Stimulated activated CD4-positive, alpha-beta T cell treated with anti-CD3 and anti-CD28 coated beads, Interleukin-1b, Interleukin-23, amount 100 ng/mL, for 4 hours (primary cell): ENCODE measurements at regions not wholly inside any gene's neighbourhood (a gene's known extent, or its start where the extent isn't known, plus 50 kb on each side); places are given as distances from the start of the nearest gene placed in this dataset.

Experiments used
- DNase-seq, 2 donors: peaks; one replicate each; pipeline ENCODE4 v3.0.0-alpha.2; 2020; ENCODE audit warnings: low read depth in 2 of 2

DNA sequence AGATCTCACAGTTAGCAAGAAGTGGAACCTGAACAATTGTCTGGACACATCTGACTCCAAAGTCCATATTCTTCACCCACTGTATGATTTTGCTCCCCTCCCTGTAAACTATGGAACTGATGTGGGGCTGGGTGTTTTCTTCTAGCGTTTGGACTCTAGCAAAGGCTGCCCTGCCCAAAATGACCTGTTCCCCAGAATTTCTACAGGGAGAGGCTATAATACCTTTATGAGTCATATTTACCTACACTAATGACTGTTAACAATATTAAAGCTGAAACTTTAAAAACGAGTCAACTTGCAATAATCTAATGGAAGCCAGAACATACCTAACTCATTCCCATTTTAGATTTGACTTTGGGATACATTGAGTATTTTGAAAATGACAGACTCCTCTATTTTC, 531.2 kb upstream of the CFAP20DC start:
- DNase-seq = no peak

DNA sequence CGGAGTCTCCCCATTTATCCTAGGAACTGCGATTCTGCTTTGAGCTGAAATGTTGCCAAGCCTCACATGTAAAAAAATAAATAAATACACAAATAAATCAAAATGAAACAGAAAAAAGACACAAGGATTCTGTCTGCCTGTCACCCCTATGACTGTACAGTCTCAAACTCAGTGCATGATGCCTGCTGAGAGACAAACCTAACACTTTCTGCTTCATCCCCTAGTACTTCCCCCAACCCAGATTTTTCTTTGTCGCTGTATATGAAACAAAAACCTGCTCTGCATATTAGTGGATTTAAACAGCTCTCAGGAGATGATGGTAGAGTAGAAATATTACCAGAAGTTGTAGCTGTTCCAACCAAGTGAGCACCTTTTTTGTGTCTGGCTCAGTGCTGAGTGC, 530.7 kb upstream of the CFAP20DC start:
- DNase-seq = no peak

- DNase-seq = no peak
These were observed 528.3 kb upstream of the CFAP20DC start for GRCh38 chr3:59578129-59578528.

- DNase-seq = no peak
These were observed 526.8 kb upstream of the CFAP20DC start for GRCh38 chr3:59576606-59577005.

- DNase-seq = peak; percentile 88 to 92
These were observed 525.5 kb upstream of the CFAP20DC start for GRCh38 chr3:59575113-59576001.

DNA sequence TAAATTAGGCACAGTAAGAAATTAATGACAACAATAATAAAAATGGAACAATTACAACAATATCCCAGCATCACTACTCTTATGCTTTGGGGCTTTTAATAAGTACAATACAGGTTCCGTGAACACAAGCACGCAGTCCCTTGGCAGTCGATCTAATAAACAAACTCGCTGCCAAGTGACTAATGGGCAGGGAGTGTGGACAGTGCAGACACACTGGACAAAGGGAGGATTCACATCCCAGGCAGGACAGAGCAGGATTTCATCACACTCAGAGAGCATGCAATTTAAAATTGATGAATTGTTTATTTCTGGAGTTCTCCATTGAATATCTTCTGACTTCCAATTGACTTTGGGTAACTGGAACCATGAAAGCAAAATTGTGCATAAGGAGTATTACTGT, 524.1 kb upstream of the CFAP20DC start:
- DNase-seq = no peak

- no peak for DNase-seq
These were observed 522.3 kb upstream of the CFAP20DC start for GRCh38 chr3:59572106-59572505.

DNA sequence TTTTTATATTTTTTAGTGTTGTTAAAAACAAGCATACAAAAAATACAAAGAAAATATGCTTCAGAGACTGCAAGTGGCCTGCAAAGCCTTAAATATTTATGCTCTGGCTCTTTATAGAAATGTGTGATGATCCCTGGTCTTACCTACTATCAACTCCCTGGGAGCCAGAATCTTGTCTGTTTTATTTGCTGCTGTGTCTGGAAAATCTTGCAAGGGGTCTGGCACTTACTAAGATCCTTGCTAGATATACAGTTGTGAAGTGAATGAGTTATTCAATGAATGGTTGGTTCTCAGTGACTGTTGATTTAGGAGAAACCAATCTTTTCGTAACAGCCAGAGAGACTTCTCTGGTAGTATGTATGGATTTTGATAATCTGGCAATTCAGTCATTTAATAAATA, 521.0 kb upstream of the CFAP20DC start:
- DNase-seq = no peak

DNA sequence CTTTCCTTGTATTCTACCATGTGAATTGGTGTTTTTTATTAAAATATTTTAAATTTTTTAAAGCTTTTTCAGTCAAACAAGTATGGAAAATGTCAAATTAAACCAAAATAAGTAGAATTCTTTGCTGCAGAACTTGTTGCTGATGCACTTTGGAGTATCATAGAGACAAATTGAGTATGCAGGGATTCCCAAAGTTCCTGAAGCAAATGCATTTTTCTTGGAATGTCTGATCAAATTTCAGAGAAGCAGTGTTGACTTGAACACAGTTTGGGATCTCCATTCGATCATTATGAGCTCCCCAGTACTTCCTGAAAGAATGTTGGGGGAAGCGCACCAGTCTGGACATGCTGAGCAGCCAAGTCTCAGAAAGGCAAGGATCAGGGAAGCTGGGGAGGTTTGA, 517.8 kb upstream of the CFAP20DC start:
- DNase-seq = no peak

DNA sequence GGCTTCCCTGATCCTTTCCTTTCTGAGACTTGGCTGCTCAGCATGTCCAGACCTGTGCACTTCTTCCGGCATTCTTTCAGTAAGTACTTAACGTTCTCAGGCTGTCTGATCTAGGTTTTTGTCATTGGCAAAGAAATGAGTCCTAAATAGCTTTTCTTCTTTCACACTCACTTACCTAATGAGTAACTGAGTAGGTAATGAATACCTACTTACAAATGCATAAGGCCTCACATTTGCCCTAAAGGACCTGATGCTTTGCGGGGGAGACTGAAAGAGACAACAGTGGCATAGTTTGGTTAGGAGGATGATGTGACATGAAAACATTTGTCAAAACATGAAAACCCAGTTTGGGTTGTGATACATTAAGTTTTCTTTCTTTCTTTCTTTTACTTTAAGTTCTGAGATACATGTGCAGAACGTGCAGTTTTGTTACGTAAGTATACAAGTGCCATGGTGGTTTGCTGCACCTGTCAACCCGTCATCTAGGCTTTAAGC, 516.7 kb upstream of the CFAP20DC start:
- no peak for DNase-seq

DNA sequence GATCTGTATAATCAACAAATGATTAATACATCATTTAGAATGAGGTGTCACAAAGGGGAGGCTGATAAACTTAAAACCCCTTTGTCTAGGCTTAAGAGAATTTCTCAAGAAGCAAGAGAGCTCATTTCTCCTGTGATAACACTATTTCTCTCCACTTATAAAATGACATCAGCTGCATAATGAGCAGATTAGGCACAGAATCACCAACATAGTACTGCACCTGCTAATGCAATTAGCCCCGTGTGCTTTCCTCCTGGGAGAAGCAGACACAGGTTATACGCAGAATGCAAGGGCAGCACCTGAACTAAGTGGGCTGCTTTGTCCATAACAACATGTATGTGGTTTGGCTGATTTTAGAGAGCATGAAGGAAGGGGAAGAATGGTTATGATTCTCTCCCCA, 515.3 kb upstream of the CFAP20DC start:
- DNase-seq = no peak

DNA sequence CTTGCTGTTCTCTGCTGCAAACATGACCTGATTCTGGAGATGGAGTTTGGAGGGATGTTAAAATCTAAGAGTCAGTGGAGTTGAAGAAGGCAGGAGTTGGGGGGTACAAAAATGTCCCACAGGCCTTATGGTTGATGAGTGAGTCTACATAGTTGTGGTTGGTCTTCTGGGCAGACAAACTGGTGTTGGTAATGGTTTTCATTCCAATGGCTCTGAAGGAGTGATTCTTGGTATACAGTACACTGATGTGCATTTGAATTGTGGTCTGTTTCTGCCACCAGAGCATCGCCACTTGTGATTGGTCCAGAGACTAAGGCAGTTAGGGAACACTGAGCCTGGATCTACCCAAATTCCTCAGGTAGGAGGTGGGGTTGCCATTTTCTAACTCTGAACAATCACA, 514.1 kb upstream of the CFAP20DC start:
- DNase-seq = no peak

GRCh38 chr3:59563072-59563605, 513.3 kb upstream of the CFAP20DC start:
- no peak for DNase-seq

DNA sequence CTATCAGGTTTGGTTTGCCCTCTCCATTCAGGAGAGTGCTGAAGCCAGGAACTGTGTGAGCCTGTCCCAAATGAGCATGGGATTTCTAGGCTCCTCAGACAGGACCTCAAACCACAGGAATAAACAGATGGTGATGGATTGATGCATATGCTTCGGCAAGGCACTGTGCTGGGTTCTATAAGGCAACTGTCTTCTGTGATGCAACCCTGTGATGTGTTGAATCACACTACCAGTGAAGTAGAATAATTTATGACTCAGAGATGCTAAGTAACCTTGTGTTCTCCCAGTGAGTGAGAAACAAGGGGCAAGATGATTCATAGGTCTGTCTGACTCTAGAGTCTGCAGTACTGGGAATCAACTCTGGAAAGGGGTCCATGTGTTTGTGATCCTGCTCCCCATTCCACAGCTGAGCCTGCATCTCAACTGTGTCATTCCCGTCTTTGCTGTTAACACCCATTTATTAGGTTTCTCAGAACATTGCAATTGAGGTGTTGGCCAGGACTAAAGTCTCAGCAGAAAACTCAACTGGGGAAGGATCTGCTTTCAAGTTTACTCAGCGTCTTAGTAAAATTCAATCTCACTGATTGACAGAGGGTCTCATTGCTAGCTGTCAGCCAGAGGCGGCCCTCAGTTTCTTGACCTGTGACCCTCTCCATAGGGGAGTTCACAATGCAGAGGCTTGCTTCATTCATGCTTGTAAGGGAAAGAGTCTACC, 510.1 kb upstream of the CFAP20DC start:
- peak; percentile 3 to 12 for DNase-seq

DNA sequence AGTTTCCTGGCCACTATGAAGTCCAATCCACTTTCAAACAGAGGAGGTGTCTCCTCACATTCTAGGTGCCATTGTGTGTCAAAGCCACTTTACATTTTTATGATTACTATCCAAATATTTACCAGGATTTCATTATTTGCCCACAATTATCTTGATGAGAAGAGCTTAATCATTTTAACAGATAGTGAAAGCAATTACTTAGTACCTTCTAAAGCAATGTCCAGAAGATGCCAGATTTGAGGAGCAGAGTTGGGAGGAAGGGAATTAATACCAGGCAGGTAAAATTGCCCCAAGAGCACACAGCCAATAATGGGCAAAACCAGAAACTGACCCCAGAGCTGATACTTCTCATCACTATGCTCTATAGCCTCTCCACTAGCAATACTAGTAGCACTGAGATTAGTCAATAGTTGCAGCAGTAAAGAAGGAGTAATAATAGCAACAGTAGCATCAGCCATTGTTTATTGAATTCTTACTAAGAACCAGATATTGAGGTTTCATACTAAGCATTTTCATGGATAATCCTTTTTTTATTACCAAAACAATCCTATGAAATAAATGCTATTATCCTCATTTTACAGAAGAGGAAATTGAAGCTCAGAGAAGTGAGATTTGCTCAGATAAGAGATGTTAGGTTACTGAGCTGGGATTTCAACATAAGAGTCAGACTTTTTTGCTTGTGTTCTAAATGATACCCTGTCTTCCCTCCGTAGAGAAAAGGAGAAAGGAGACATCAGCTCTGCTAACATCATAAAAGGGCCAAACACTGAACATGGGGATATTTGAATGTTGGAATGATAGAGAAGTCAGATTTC, 509.3 kb upstream of the CFAP20DC start:
- no peak for DNase-seq

- no peak for DNase-seq
These were observed 505.9 kb upstream of the CFAP20DC start for GRCh38 chr3:59555593-59556315.

DNA sequence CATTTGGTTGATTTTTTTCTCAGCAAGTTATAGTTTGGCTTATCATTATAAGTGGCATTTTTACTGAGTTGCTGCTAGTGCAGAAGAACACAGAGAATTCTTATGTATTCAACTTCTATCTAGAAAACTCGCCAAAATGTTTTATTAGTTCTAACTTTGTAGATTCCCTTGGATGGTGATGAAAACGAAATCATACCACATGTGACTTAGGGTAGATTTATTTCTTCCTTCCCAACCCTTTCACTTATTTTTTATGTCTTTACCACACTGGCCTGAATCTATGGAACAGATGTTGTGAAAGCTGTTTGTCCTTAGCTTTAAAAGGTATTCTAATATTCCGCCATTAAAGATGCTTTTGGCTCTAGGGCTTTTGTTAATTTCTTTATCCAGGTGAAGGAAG, 503.3 kb upstream of the CFAP20DC start:
- DNase-seq = no peak

- DNase-seq = no peak
These were observed 502.0 kb upstream of the CFAP20DC start for GRCh38 chr3:59551834-59552233.

DNA sequence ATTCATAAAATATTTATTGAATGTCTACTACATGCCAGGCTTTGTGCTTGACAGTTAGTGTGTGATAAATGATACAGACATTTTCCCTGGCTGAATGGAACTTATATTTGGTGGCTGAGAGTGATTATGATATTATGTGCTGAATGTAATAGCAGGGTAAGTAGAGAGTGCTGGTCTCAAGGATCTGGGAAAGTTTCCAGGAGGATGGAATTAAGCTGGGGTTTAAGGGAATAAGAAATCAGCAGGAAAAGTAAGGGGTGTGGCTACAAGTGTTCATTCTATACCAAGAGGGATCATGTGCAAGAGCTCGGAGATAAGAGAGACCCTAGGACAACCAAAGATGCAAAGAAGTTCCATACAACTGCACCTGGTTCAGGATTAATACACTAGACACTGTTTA, 500.1 kb upstream of the CFAP20DC start:
- DNase-seq = no peak

DNA sequence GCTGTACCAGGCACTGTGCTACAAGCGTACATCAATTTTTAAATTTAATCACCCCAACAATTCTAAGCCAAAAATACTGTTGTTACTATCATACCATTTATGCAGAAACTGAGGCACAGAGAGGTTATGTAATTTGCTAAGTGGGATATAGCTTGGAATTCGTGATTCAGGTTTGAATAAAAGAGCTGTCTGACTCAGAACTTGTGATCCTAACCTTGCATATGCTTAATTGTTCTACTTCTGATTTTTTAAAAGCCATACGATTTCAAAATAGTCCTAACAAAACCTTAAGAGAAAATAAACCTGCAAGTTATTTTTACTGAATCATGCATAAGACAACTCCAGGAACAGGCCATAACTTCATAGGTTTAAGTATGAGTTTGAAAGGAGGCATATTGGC, 498.0 kb upstream of the CFAP20DC start:
- no peak for DNase-seq

DNA sequence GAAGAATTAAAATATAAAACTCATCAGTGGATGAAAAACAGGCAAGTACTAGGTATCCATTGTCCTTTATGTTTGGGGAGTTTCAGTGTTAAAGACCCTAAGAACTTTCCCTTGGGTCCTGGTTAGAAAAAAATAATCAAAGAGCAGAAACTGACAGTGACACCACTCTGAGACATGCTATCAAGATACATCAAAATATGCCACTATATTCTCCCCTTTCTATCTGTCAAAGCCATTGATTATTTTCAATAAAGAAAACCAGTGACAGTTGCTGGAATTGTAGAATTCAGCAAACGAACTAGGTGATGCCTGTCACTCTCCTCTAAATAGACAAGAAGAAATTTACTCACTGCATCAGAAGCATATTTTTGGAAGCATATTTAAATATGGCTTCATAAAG, 496.7 kb upstream of the CFAP20DC start:
- no peak for DNase-seq
